Stimulated activated naive CD8-positive, alpha-beta T cell treated with anti-CD3 and anti-CD28 coated beads, Interleukin-15, Interleukin-2, amounts not matched to agents 100 ng/mL and 50 ng/mL, for 24 hours (primary cell): ENCODE measurements at regions not wholly inside any gene's neighbourhood (a gene's known extent, or its start where the extent isn't known, plus 50 kb on each side); places are given as distances from the start of the nearest gene placed in this dataset.
"Not testable (repeated sequence)": the region's sequence is repeated elsewhere in the genome, so short reads cannot be mapped to it uniquely, and the experiment has no call there.

Source experiments
- H3K27ac Mint-ChIP-seq: one replicate; pipeline ENCODE4 v1.8.0; 2021; ENCODE audit warnings: mild to moderate bottlenecking, mixed read lengths
- H3K27me3 Mint-ChIP-seq: one replicate; pipeline ENCODE4 v1.8.0; 2021; ENCODE audit warnings: mixed read lengths
- H3K36me3 Mint-ChIP-seq: one replicate; pipeline ENCODE4 v1.8.0; 2021; ENCODE audit warnings: low read depth, mixed read lengths
- H3K4me1 Mint-ChIP-seq: one replicate; pipeline ENCODE4 v1.8.0; 2021; ENCODE audit warnings: low read depth, mixed read lengths
- H3K4me3 Mint-ChIP-seq: one replicate; pipeline ENCODE4 v1.8.0; 2021; ENCODE audit warnings: mild to moderate bottlenecking, mixed read lengths
- H3K9me3 Mint-ChIP-seq: one replicate; pipeline ENCODE4 v1.8.0; 2021; ENCODE audit warnings: mixed read lengths

DNA sequence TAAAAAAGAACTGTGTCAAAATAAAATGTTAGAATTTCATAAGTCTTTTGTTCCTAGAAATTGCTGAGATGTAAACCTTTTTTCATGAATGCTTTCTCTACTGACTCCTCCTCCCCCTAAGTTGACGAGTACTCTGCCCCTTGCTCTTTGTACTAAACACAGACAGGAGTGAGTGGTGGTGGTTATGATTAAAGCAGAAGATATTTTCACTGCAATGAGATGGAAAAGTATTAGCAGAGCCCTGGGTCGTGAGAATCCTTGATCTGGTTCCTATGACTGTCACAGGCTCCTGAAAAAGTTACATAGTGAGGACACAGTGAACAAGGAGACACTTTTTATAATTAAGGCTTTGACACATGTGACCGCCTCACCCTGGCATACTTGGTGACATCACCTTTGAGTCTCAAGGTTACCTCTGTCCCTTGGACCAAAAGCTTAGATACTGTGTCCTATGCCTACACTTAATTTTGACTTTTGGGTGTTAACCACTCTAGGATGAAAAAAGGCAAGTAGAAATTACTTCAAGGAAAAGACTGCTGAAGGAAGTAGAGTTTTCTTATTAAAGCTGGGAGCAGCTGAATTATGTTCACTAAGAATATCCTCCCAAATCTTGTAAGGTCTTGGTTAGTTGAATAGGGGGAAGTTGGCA lies 130.4 kb upstream of the LYSMD4 start:
- no peaks in the 10 kb centered on the region for H3K27me3 Mint-ChIP-seq
- no peaks in the 10 kb centered on the region for H3K9me3 Mint-ChIP-seq
- no peak overlapping the region for H3K4me3 Mint-ChIP-seq
- H3K27ac Mint-ChIP-seq: no peak overlapping the region
- H3K36me3 Mint-ChIP-seq: no peaks in the 10 kb centered on the region
- no peaks in the 10 kb centered on the region for H3K4me1 Mint-ChIP-seq

DNA sequence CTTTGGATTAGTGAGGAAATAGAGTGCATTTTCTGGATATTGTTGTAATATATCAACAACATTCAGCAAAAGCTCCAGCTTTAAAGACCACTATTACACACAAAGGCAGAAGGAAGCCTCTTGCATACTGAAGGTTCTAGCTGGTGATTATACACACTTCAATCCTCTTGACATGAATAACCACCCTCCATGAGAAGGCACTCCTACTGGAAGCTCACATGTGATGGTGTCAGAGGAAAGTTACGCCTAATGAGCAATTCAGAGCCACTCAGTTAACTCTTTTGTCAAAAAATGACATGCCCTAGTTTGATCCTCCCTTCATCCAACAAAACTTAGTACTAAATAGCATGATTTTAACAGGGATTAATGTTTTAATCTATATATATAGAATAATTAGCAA lies 124.6 kb upstream of the LYSMD4 start:
- peaks cover 7% of the 10 kb centered on the region for H3K36me3 Mint-ChIP-seq

DNA sequence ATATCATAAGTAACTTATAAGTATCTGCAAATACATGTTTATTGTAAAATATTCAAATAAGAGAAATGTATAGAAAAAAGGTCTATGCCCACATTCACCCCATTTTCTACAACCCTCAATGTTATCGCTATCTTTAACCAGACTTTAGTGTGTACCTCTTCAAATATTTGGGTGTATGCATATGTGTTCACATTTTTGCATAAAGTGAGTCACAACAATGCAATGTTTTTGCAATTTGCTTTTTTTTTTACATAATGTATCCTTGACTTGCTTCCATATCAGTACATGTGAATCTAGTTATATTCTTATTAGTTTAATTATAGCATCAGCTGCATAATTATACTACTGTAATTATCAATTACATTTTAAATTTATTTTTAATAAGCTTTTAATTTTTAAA lies 117.3 kb upstream of the LYSMD4 start:
- H3K36me3 Mint-ChIP-seq: peaks cover 17% of the 10 kb centered on the region
- H3K27ac Mint-ChIP-seq: no peak overlapping the region
- H3K4me3 Mint-ChIP-seq: no peak overlapping the region
- H3K9me3 Mint-ChIP-seq: no peaks in the 10 kb centered on the region
- H3K4me1 Mint-ChIP-seq: peaks cover 16% of the 10 kb centered on the region
- H3K27me3 Mint-ChIP-seq: no peaks in the 10 kb centered on the region

More for the DNA sequence above, 124.6 kb upstream of the LYSMD4 start:
- Mint-ChIP-seq H3K27ac (no peak overlapping the region), H3K4me1 (no peaks in the 10 kb centered on the region), H3K9me3 (no peaks in the 10 kb centered on the region), H3K4me3 (no peak overlapping the region), H3K27me3 (no peaks in the 10 kb centered on the region)

DNA sequence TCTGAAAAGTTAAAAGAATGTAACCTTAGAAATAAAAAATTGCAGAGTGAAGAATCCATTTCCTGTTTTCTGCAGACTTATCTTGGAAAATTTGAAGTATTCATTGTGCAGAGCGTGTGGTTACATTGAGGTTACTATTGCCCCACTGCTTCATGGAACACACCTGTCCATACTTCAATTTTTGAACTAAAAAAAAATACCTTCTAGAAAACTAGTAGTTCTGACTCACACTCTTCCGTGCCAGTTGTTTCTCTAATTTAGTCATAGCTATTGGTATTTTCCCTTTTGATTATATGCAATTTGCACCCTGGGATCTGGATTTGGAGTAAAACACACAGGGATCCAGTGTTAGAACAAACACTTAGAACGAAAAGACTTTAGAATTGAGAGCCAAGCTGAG lies 111.8 kb upstream of the LYSMD4 start:
- H3K4me3 Mint-ChIP-seq: peak overlapping the region; percentile 55
- peaks cover 20% of the 10 kb centered on the region for H3K36me3 Mint-ChIP-seq
- no peaks in the 10 kb centered on the region for H3K27me3 Mint-ChIP-seq
- H3K27ac Mint-ChIP-seq: peak overlapping the region; percentile 84
- H3K9me3 Mint-ChIP-seq: no peaks in the 10 kb centered on the region
- H3K4me1 Mint-ChIP-seq: peaks cover 57% of the 10 kb centered on the region

DNA sequence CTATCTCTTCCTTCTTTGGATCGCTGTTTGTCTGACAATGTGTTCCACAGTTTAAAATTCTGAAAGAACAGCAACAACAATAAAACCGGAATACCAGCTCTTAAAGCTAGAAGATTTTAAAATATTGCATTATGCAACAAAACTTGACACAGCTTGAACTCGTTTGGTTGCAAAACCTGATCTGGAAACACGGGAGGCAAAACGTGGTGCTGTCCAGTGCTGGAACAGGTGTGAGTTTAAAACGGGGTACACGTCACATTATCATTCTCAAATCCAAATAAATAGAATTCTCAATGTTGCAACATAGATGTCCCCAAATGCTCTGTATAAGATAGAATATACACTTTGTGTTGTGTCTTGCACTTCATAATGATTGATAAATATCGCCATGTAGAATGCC lies 110.9 kb upstream of the LYSMD4 start:
- H3K9me3 Mint-ChIP-seq: no peaks in the 10 kb centered on the region
- H3K36me3 Mint-ChIP-seq: peaks cover 29% of the 10 kb centered on the region
- H3K27ac Mint-ChIP-seq: peak overlapping the region; percentile 84
- peaks cover 57% of the 10 kb centered on the region for H3K4me1 Mint-ChIP-seq
- no peak overlapping the region for H3K4me3 Mint-ChIP-seq
- H3K27me3 Mint-ChIP-seq: no peaks in the 10 kb centered on the region

DNA sequence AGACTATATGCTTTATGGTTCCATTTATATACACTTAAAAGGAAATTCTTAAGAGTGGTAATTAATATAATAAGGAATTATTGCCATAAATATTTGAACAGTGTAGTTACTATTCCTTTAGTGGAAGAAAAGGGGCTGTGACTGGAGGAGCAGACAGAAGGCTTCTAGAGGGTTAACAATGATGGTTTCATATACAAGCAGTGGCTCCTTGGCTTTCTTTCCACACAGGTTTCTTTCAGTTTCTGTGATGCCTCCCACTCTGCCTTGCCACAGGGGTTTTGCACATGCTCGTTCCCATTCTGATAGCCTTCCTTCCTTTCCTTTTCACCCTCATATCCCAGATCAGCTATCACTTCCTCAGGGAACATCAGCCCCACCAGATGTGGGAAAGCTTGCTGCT lies 108.8 kb upstream of the LYSMD4 start:
- H3K4me1 Mint-ChIP-seq: peaks cover 52% of the 10 kb centered on the region
- no peaks in the 10 kb centered on the region for H3K27me3 Mint-ChIP-seq
- peak overlapping the region; percentile 84 for H3K27ac Mint-ChIP-seq
- no peak overlapping the region for H3K4me3 Mint-ChIP-seq
- peaks cover 42% of the 10 kb centered on the region for H3K36me3 Mint-ChIP-seq
- peaks cover 4% of the 10 kb centered on the region for H3K9me3 Mint-ChIP-seq

DNA sequence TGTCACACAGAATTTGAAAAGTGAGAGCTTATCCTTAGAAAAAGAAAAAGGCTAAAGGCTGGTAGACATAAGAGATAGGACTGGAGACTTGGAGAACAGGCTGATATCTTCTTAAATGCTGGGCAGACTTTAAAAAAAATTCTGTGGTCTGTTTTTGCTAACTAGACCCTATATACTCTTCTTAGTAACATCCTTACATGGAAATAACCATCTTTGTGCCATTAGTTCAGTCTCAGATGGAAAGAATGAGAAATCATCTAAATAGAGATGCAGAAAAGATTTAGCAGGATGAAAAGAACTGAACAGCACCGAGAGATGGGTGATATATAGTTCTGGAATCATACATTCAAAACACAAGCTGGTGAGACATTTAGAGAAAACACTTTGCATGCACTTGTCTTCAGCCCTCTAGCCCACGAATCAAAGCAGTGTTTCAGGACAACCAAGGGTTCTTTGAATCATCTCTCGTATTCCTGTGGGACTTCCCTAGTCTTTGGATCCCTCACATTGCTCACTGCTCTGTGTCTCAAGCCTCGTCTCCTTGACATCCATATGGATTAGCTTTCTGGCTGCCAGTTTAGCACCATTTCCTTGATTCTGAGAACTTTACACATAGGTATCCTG lies 93.0 kb upstream of the LYSMD4 start:
- peaks cover 35% of the 10 kb centered on the region for H3K4me1 Mint-ChIP-seq
- peaks cover 72% of the 10 kb centered on the region for H3K36me3 Mint-ChIP-seq
- H3K4me3 Mint-ChIP-seq: peak overlapping the region; percentile 2
- H3K27ac Mint-ChIP-seq: peak overlapping the region; percentile 92
- no peaks in the 10 kb centered on the region for H3K27me3 Mint-ChIP-seq
- peaks cover 8% of the 10 kb centered on the region for H3K9me3 Mint-ChIP-seq

DNA sequence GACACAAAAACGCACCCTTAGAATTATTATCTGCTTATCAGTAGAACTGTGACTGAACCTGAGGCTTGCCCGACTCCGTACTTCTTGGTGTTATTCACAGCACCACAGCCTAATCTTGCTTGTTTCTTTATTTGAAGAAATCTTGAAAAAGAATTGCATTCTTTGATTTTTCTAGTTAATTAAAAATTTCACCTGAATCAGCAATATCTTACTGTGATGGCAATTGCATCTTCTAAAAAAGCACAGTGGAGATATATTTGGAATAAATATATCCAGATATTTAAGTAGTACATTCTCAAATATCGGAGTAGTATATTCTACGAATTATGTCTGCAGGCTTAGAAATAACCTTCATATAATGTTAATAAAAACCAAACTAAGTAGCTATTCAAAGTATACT lies 90.1 kb upstream of the LYSMD4 start:
- Mint-ChIP-seq H3K36me3 (peaks cover 77% of the 10 kb centered on the region), H3K4me3 (no peak overlapping the region), H3K9me3 (peaks cover 8% of the 10 kb centered on the region), H3K27ac (no peak overlapping the region), H3K27me3 (no peaks in the 10 kb centered on the region), H3K4me1 (peaks cover 40% of the 10 kb centered on the region)

DNA sequence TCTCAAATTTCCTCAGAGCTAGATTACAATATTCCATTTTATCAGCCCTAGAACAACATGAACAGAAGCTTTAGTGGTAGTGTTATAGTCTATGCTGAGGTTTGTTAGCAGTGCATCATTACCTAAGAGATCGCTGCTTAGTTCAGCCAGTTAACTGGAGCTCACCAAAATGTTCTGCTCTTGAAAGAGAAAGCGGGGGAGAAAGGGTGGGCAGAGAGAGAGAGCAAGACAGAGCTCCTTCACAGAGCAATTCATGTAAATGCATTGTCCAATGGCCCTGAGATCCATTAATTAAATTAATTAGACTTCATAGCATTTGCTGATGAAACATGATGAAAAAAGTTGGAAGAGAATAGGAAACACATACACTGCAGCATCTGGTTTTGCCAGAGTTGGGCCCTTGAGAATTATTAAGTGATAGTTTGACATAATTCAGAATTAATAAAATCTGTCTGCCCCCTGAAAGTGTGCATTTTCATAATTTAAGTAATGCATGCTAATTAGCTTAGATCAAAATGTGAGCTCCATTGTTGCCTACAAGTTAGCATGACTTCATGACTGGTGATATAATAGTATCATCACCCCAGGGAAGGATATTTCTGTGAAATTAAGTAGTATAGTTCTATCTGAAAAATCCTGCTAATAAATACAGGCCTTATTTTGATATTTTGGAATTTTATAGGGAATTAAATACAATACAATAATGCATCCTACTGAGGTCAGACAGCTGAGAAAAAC lies 86.9 kb upstream of the LYSMD4 start:
- Mint-ChIP-seq H3K4me3 (no peak overlapping the region), H3K9me3 (no peaks in the 10 kb centered on the region), H3K4me1 (peaks cover 22% of the 10 kb centered on the region), H3K36me3 (peaks cover 81% of the 10 kb centered on the region), H3K27ac (no peak overlapping the region), H3K27me3 (no peaks in the 10 kb centered on the region)

DNA sequence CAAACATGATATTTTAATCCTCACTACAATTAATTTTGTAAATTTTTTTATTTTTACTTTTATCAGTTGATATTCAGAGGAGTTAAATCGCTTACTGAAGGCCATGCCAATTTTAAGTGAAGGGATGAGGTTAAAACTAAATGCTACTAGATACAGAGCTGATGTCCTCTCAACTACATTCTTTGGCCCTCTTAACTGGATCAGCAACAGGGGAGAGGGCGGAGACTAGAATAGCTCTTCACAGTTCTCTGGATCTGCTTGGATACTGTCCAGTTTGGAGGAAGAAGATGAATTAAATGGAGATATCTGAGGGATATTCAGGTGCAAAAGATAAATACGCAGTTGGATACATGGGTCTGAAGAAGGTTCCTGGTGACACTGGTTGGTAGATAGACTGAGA lies 85.6 kb upstream of the LYSMD4 start:
- peaks cover 18% of the 10 kb centered on the region for H3K4me1 Mint-ChIP-seq
- no peak overlapping the region for H3K4me3 Mint-ChIP-seq
- no peaks in the 10 kb centered on the region for H3K27me3 Mint-ChIP-seq
- peaks cover 73% of the 10 kb centered on the region for H3K36me3 Mint-ChIP-seq
- no peaks in the 10 kb centered on the region for H3K9me3 Mint-ChIP-seq
- peak overlapping the region; percentile 34 for H3K27ac Mint-ChIP-seq

DNA sequence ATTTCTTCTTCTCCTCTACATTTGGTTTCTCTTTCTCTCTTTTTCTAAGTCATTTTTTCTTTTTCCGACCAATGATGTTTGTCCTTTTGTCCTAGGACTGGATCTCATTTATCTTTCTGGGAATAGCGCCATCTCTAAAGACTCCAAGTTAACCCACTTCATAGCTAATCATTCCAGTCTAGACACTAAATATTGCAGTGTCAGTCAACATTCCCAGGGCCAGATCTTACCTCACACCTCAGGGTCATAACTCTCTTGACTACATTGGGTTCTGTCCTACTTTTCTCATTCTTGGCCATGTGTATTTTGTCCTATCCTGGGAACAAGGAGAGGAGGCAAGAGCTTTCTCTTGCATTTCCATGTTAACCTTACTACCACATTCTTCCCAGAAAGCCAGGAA lies 83.6 kb upstream of the LYSMD4 start:
- H3K27me3 Mint-ChIP-seq, H3K9me3 Mint-ChIP-seq, H3K4me3 Mint-ChIP-seq, H3K27ac Mint-ChIP-seq: not testable (repeated sequence)
- Mint-ChIP-seq H3K36me3 (peaks cover 75% of the 10 kb centered on the region), H3K4me1 (peaks cover 18% of the 10 kb centered on the region)

DNA sequence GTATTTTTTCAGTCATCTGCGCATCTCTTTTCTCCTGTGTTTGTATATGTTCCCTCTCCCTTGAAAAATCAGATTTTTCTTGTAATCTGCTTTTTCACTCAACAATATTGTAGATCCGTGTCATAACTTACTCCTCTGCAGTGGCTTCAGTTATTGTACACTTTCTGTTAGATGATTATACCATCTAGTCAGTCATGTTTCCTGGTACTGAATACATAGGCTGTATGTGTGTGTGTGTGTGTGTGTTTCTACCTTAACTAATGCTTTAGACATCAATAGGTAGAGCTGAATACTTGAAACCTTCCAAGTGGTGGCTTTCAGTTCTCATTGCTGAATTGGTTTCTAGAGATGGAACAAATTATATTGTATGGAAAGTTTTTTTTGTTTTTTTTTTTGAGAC lies 77.4 kb upstream of the LYSMD4 start:
- Mint-ChIP-seq H3K4me3 (peak overlapping the region; percentile 62), H3K36me3 (peaks cover 42% of the 10 kb centered on the region), H3K27ac (peak overlapping the region; percentile 66), H3K4me1 (peaks cover 30% of the 10 kb centered on the region)
- not testable (repeated sequence) for H3K27me3 Mint-ChIP-seq, H3K9me3 Mint-ChIP-seq

DNA sequence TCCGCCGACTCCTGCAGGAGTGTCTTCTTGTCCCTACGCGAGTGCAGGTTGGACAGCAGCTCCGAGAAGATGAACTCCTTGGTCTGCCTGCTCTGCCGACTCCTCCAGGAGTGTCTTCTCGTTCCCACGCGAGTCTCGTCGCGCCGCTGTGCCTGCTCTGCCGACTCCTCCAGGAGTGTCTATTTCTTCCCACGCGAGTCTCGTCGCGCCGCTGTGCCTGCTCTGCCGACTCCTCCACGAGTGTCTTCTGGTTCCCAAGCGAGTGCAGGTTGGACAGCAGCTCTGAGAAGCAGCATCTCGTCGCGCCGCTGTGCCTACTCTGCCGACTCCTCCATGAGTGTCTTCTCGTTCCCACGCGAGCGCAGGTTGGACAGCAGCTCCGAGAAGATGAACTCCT lies 66.6 kb upstream of the LYSMD4 start:
- not testable (repeated sequence) for H3K4me3 Mint-ChIP-seq, H3K4me1 Mint-ChIP-seq, H3K27me3 Mint-ChIP-seq, H3K9me3 Mint-ChIP-seq, H3K27ac Mint-ChIP-seq, H3K36me3 Mint-ChIP-seq

DNA sequence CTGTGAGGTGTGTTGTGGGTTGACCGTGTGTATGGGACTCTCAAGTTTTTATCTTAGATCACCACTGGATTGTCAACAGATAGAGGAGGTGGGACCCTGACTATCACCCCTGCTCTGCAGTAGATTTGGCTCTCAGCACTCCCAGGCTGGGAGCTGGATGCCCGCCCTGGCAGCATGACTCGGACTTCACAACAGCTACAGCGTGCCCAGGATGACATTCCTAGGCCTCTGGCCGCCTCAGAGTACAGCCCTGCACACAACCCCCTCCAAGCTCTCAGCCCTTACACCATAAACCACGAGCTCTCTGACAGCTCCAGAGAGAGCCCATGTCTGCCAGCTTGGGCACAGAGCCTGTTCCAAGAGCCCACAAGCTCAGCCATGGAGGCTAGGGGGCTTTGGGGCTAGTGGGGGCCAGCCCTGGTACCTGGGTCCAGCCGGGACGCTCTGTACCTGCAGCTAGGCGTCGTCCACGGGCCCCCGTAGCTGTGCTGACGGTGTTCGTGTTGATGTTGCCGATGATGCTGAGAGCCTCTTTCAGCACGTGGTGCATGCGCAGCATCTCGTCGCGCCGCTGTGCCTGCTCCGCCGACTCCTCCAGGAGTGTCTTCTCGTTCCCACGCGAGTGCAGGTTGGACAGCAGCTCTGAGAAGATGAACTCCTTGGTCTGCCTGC lies 66.1 kb upstream of the LYSMD4 start:
- not testable (repeated sequence) for H3K4me1 Mint-ChIP-seq, H3K27me3 Mint-ChIP-seq, H3K36me3 Mint-ChIP-seq, H3K4me3 Mint-ChIP-seq, H3K9me3 Mint-ChIP-seq, H3K27ac Mint-ChIP-seq
